CD4-positive, alpha-beta T cell (primary cell): ENCODE measurements at regions not wholly inside any gene's neighbourhood (a gene's known extent, or its start where the extent isn't known, plus 50 kb on each side); places are given as distances from the start of the nearest gene placed in this dataset.
"Not testable (repeated sequence)": the region's sequence is repeated elsewhere in the genome, so short reads cannot be mapped to it uniquely, and the experiment has no call there.

Experiments used
- ATAC-seq: fragments of 200-7000 bp; cut with Tn5 transposase; one replicate; pipeline ENCODE4 v1.10.0; 2022; ENCODE audit warnings: mild to moderate bottlenecking; ENCODE audit not compliant: poor library complexity
- CTCF ChIA-PET: fragments of 350-600 bp; sonication (Branson Sonifier 250); formaldehyde crosslinking; loops from one replicate; lab custom pipeline; 2021; ENCODE audit warnings: antibody characterized with exemption, inconsistent platforms; lab: Charles Lee
- POLR2A ChIA-PET: fragments of 350-600 bp; sonication (Branson Sonifier 250); formaldehyde crosslinking; loops from one replicate; lab custom pipeline; 2021; ENCODE audit warnings: antibody characterized with exemption, inconsistent platforms; lab: Charles Lee
- DNase-seq, 14 experiments: peaks; one replicate each; pipeline ENCODE4 v3.0.0-alpha.2; 2013 to 2020; ENCODE audit warnings: mixed read lengths in 2 of 14
- H3K27ac ChIP-seq, 2 donors: one replicate each; pipeline versions ENCODE4 v1.5.1 to v1.7.0; 2013; ENCODE audit warnings: low read length in 2 of 2, low read depth in 1 of 2, mild to moderate bottlenecking in 1 of 2
- H3K27me3 ChIP-seq, 2 experiments: 1 replicate in 1 of 2; 2 replicates in 1 of 2; pipeline versions ENCODE4 v1.6.1 to v1.7.0; 2013; ENCODE audit warnings: low read length in 2 of 2, control low read depth in 1 of 2, mild to moderate bottlenecking in 1 of 2, moderate library complexity in 1 of 2; ENCODE audit not compliant: insufficient read depth in 2 of 2, control insufficient read depth in 1 of 2
- H3K36me3 ChIP-seq: one replicate; pipeline ENCODE4 v1.6.1; 2013; ENCODE audit warnings: low read length, control low read depth; ENCODE audit not compliant: insufficient read depth
- H3K4me1 ChIP-seq: one replicate; pipeline ENCODE4 v1.6.1; 2013; ENCODE audit warnings: low read length, control low read depth; ENCODE audit not compliant: insufficient read depth
- H3K4me3 ChIP-seq: one replicate; pipeline ENCODE4 v1.5.1; 2013; ENCODE audit warnings: mild to moderate bottlenecking, low read length, moderate library complexity
- H3K9me3 ChIP-seq, 2 experiments: 1 replicate in 1 of 2; 2 replicates in 1 of 2; pipeline versions ENCODE4 v1.6.1 to v1.7.0; 2013; ENCODE audit warnings: low read length in 2 of 2, mild to moderate bottlenecking in 2 of 2, control low read depth in 1 of 2, moderate library complexity in 1 of 2; ENCODE audit not compliant: control insufficient read depth in 1 of 2, insufficient read depth in 1 of 2
- H3K27ac Mint-ChIP-seq: one replicate; pipeline ENCODE4 v1.8.0; 2020; ENCODE audit warnings: mixed read lengths
- H3K27me3 Mint-ChIP-seq: one replicate; pipeline ENCODE4 v1.8.0; 2021; ENCODE audit warnings: mixed read lengths
- H3K36me3 Mint-ChIP-seq: one replicate; pipeline ENCODE4 v1.8.0; 2021; ENCODE audit warnings: low read depth, mixed read lengths
- H3K4me1 Mint-ChIP-seq: one replicate; pipeline ENCODE4 v1.8.0; 2021; ENCODE audit warnings: low read depth, mixed read lengths
- H3K4me3 Mint-ChIP-seq: one replicate; pipeline ENCODE4 v1.8.0; 2020; ENCODE audit warnings: mild to moderate bottlenecking, mixed read lengths
- H3K9me3 Mint-ChIP-seq: one replicate; pipeline ENCODE4 v1.8.0; 2020; ENCODE audit warnings: mixed read lengths
- CTCF ChIP-seq: fragments of 200-600 bp; IDR thresholded peaks from one replicate; pipeline ENCODE4 v1.8.0; 2022; ENCODE audit warnings: antibody characterized with exemption, mild to moderate bottlenecking
- intact Hi-C, 2 experiments: fragments of 100-400 bp; cut with DNase I in 1 of 2; cut with micrococcal nuclease in 1 of 2; formaldehyde crosslinking; loops; one replicate each; pipeline versions ENCODE4 v1.15.1 to v1.9.0; 2023 to 2025; cut with DNase I, micrococcal nuclease

GRCh38 chr7:96558093-96558492, 151.6 kb downstream of the SEM1 start:
- no peaks in the 10 kb centered on the region for H3K9me3 ChIP-seq
- Mint-ChIP-seq H3K4me1 (no peaks in the 10 kb centered on the region), H3K27me3 (peaks cover 3% of the 10 kb centered on the region), H3K36me3 (no peaks in the 10 kb centered on the region), H3K4me3 (no peak overlapping the region), H3K9me3 (no peaks in the 10 kb centered on the region), H3K27ac (no peak overlapping the region)
- no peak overlapping the region for H3K27ac ChIP-seq
- ChIA-PET POLR2A (no interaction called here), CTCF (no interaction called here)
- DNase-seq (no peak), ATAC-seq (no peak)
- H3K36me3 ChIP-seq, result no peaks in the 10 kb centered on the region
- TF ChIP-seq CTCF, result no peak
- intact Hi-C loops, result no loop called here
- peaks cover 0 to 2% of the 10 kb centered on the region in 2 experiments for H3K27me3 ChIP-seq
- H3K4me3 ChIP-seq, result no peak overlapping the region
- H3K4me1 ChIP-seq, result no peaks in the 10 kb centered on the region

- H3K4me1 Mint-ChIP-seq, H3K4me3 Mint-ChIP-seq, H3K4me1 ChIP-seq, H3K9me3 Mint-ChIP-seq, DNase-seq, H3K27me3 ChIP-seq, H3K27ac ChIP-seq, H3K27ac Mint-ChIP-seq, H3K36me3 Mint-ChIP-seq, H3K36me3 ChIP-seq, H3K27me3 Mint-ChIP-seq, ATAC-seq, H3K4me3 ChIP-seq, POLR2A ChIA-PET, H3K9me3 ChIP-seq, intact Hi-C loops, CTCF ChIA-PET: not testable (repeated sequence)
Measured at GRCh38 chr7:96557598-96557997, 152.0 kb downstream of the SEM1 start.

- H3K27ac ChIP-seq, result no peak overlapping the region
- H3K9me3 Mint-ChIP-seq, result no peaks in the 10 kb centered on the region
- intact Hi-C loops, result no loop called here
- H3K4me3 Mint-ChIP-seq, result no peak overlapping the region
- ChIA-PET POLR2A (no interaction called here), CTCF (no interaction called here)
- H3K36me3 ChIP-seq, result no peaks in the 10 kb centered on the region
- DNase-seq (no peak), ATAC-seq (no peak)
- no peaks in the 10 kb centered on the region for H3K4me1 ChIP-seq
- no peaks in the 10 kb centered on the region for H3K9me3 ChIP-seq
- H3K4me1 Mint-ChIP-seq, result no peaks in the 10 kb centered on the region
- peaks cover 22% of the 10 kb centered on the region for H3K27me3 Mint-ChIP-seq
- H3K27me3 ChIP-seq, result no peaks in the 10 kb centered on the region
- no peak overlapping the region for H3K4me3 ChIP-seq
- no peak for TF ChIP-seq CTCF
- H3K27ac Mint-ChIP-seq, result no peak overlapping the region
- H3K36me3 Mint-ChIP-seq, result no peaks in the 10 kb centered on the region
Measured at GRCh38 chr7:96548664-96549063, 161.0 kb downstream of the SEM1 start.

GRCh38 chr7:96547371-96547811, 162.3 kb downstream of the SEM1 start:
- no peak for ATAC-seq
- Mint-ChIP-seq H3K27me3 (peaks cover 22% of the 10 kb centered on the region), H3K4me1 (no peaks in the 10 kb centered on the region), H3K4me3 (no peak overlapping the region), H3K27ac (no peak overlapping the region), H3K36me3 (no peaks in the 10 kb centered on the region), H3K9me3 (no peaks in the 10 kb centered on the region)
- H3K4me1 ChIP-seq, result no peaks in the 10 kb centered on the region
- ChIA-PET POLR2A (no interaction called here), CTCF (no interaction called here)
- no peak for TF ChIP-seq CTCF
- no peak for DNase-seq
- H3K27me3 ChIP-seq, result no peaks in the 10 kb centered on the region
- H3K4me3 ChIP-seq, result no peak overlapping the region
- no peaks in the 10 kb centered on the region for H3K36me3 ChIP-seq
- intact Hi-C loops, result no loop called here
- H3K9me3 ChIP-seq, result no peaks in the 10 kb centered on the region
- H3K27ac ChIP-seq, result no peak overlapping the region
